ENCODE measurements at regions not wholly inside any gene's neighbourhood (a gene's known extent, or its start where the extent isn't known, plus 50 kb on each side); places are given as distances from the start of the nearest gene placed in this dataset.

DNA sequence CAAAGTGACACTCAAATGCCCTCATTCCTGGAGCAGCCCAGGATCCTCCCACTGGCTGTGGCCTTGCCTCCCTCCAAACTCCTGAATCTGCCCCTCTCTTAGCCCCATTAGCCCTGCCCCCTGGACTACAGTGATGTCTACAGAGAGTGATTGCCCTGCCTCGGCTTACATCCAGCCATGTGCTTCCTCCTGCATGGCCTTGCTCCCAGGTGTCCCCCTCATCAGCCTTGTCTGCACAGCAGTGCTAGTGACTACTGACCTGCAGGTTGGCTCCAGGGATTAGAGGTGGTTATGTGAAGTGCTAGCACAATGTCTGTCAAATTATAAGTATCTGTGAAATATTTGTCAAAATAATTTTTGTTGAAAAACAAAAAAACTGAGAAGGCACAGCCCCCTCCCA, 259.1 kb upstream of the MYT1L start:
- TF ChIP-seq KDM1A (IDR thresholded peaks at IDR 0.05; ENCODE audit: borderline replicate concordance), result no peak
- TF ChIP-seq SMAD1 (IDR thresholded peaks at IDR 0.05; ENCODE audit: low read depth, partially characterized antibody), result no peak
- no peak for TF ChIP-seq POLR2AphosphoS5 (IDR thresholded peaks at IDR 0.05; ENCODE audit: low read length)
- TF ChIP-seq, protein P1, sequence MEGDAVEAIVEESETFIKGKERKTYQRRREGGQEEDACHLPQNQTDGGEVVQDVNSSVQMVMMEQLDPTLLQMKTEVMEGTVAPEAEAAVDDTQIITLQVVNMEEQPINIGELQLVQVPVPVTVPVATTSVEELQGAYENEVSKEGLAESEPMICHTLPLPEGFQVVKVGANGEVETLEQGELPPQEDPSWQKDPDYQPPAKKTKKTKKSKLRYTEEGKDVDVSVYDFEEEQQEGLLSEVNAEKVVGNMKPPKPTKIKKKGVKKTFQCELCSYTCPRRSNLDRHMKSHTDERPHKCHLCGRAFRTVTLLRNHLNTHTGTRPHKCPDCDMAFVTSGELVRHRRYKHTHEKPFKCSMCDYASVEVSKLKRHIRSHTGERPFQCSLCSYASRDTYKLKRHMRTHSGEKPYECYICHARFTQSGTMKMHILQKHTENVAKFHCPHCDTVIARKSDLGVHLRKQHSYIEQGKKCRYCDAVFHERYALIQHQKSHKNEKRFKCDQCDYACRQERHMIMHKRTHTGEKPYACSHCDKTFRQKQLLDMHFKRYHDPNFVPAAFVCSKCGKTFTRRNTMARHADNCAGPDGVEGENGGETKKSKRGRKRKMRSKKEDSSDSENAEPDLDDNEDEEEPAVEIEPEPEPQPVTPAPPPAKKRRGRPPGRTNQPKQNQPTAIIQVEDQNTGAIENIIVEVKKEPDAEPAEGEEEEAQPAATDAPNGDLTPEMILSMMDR (IDR thresholded peaks at IDR 0.05 in 2 of 3, conservative IDR thresholded peaks at IDR 0.05 in 1 of 3; ENCODE audit: control insufficient read depth in 2 of 3, extremely low read depth in 1 of 3, insufficient read depth in 1 of 3, low read depth in 3 of 3, low read length in 3 of 3), result no peak
- no peak for TF ChIP-seq USF2 (IDR thresholded peaks at IDR 0.05; ENCODE audit: borderline replicate concordance, low read depth, low read length)
- TF ChIP-seq ZNF687 (IDR thresholded peaks at IDR 0.05), result no peak
- TF ChIP-seq, protein P2, sequence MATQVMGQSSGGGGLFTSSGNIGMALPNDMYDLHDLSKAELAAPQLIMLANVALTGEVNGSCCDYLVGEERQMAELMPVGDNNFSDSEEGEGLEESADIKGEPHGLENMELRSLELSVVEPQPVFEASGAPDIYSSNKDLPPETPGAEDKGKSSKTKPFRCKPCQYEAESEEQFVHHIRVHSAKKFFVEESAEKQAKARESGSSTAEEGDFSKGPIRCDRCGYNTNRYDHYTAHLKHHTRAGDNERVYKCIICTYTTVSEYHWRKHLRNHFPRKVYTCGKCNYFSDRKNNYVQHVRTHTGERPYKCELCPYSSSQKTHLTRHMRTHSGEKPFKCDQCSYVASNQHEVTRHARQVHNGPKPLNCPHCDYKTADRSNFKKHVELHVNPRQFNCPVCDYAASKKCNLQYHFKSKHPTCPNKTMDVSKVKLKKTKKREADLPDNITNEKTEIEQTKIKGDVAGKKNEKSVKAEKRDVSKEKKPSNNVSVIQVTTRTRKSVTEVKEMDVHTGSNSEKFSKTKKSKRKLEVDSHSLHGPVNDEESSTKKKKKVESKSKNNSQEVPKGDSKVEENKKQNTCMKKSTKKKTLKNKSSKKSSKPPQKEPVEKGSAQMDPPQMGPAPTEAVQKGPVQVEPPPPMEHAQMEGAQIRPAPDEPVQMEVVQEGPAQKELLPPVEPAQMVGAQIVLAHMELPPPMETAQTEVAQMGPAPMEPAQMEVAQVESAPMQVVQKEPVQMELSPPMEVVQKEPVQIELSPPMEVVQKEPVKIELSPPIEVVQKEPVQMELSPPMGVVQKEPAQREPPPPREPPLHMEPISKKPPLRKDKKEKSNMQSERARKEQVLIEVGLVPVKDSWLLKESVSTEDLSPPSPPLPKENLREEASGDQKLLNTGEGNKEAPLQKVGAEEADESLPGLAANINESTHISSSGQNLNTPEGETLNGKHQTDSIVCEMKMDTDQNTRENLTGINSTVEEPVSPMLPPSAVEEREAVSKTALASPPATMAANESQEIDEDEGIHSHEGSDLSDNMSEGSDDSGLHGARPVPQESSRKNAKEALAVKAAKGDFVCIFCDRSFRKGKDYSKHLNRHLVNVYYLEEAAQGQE (IDR thresholded peaks at IDR 0.05; ENCODE audit: low read depth, low read length), result no peak
- TF ChIP-seq CHD1 (IDR thresholded peaks at IDR 0.05; ENCODE audit: low read depth, low read length), result no peak
- TF ChIP-seq HDAC2 (IDR thresholded peaks at IDR 0.05), result no peak

Data from GM12878 (cell line).